ENCODE measurements at regions not wholly inside any gene's neighbourhood (a gene's known extent, or its start where the extent isn't known, plus 50 kb on each side); places are given as distances from the start of the nearest gene placed in this dataset.

GRCh38 chr18:60163622-60164021, 209.0 kb downstream of the MC4R start:
- no peak overlapping the region for H4K91ac ChIP-seq (replicated peaks; ENCODE audit: insufficient read length, low read length)
- no peak overlapping the region for H3K18ac ChIP-seq (ENCODE audit: extremely low read depth, low read length)
- H3K4ac ChIP-seq (replicated peaks; ENCODE audit: insufficient read length, low read depth, low read length): no peak overlapping the region
- H3K23ac ChIP-seq (ENCODE audit: insufficient read length): no peak overlapping the region
- H3K23me2 ChIP-seq (ENCODE audit: low read depth, low read length): peaks cover 2% of the 10 kb centered on the region; the same call in 1 of the 2 replicates
- no peak overlapping the region for H3K9ac ChIP-seq (replicated peaks in 1 of 4; ENCODE audit: extremely low read depth in 1 of 4, low read depth in 3 of 4, low read length in 3 of 4)
- no peaks in the 10 kb centered on the region for H3K9me3 ChIP-seq (ENCODE audit: insufficient read depth in 2 of 2, low read depth in 1 of 2, low read length in 1 of 2)
- H3K79me2 ChIP-seq (ENCODE audit: control insufficient read depth in 1 of 2, insufficient read depth in 2 of 2, low read length in 2 of 2): no peaks in the 10 kb centered on the region
- DNase-seq (ENCODE audit: low read depth in 1 of 2, low spot score in 2 of 2): no peak
- no peak for FAIRE-seq
- H2AFZ ChIP-seq (ENCODE audit: low read length): no peak overlapping the region
- no peak overlapping the region for H3K4me3 ChIP-seq (ENCODE audit: extremely low read depth in 1 of 4, insufficient read depth in 2 of 4, low read depth in 3 of 4, low read length in 4 of 4)
- no peak overlapping the region for H3K27ac ChIP-seq (ENCODE audit: low read depth, low read length)
- H3K36me3 ChIP-seq (ENCODE audit: control insufficient read depth in 2 of 4, insufficient read depth in 4 of 4, low read length in 3 of 4): no peaks in the 10 kb centered on the region
- no peaks in the 10 kb centered on the region for H4K20me1 ChIP-seq (replicated peaks in 1 of 2; ENCODE audit: control insufficient read depth in 1 of 2, insufficient read depth in 2 of 2, low read length in 2 of 2)
- 91% methylated on average over 5 of the region's 5 CpGs; no CpG with 5 or more reads in 1 of the 2 experiments for WGBS, 2 experiments (ENCODE audit: extremely low coverage in 1 of 2, insufficient coverage in 1 of 2, insufficient read length in 1 of 2, insufficient replicate concordance in 2 of 2, low coverage in 1 of 2, low lambda C conversion rate in 2 of 2, missing lambda C conversion rate in 1 of 2)
- H2BK12ac ChIP-seq (ENCODE audit: low read depth, low read length): no peak overlapping the region
- H3K4me2 ChIP-seq (ENCODE audit: insufficient read depth in 1 of 2, low read depth in 2 of 2, low read length in 2 of 2): no peak overlapping the region
- H3K79me1 ChIP-seq (ENCODE audit: low read depth, low read length): no peaks in the 10 kb centered on the region
- H2AK5ac ChIP-seq (ENCODE audit: low read depth, low read length): no peak overlapping the region
- no peak overlapping the region for H4K5ac ChIP-seq (ENCODE audit: insufficient read length, low read depth, low read length)
- ChIA-PET CTCF (ENCODE audit: partially characterized antibody) (interaction anchor here (0.6 to 1.5 kb wide), 3 partner anchors 24 to 447 kb away, joined by 3 to 4 read pairs (median 3); no protein-coding TSS in a partner anchor), POLR2A (ENCODE audit: partially characterized antibody) (no interaction called here)
- no peak overlapping the region for H2BK15ac ChIP-seq (ENCODE audit: low read length)
- H3K14ac ChIP-seq (ENCODE audit: insufficient read length): no peak overlapping the region
- no peak overlapping the region for H4K8ac ChIP-seq (ENCODE audit: extremely low read depth, insufficient read depth, low read length)
- H3K56ac ChIP-seq (replicated peaks; ENCODE audit: insufficient read length, low read depth, low read length): no peak overlapping the region
- H2BK20ac ChIP-seq (ENCODE audit: low read length): no peak overlapping the region
- H2BK5ac ChIP-seq (ENCODE audit: low read depth, low read length): no peak overlapping the region
- H2BK120ac ChIP-seq (replicated peaks; ENCODE audit: low read depth, low read length): no peak overlapping the region
- H3K4me1 ChIP-seq (replicated peaks in 1 of 4; ENCODE audit: control insufficient read depth in 3 of 4, insufficient read depth in 4 of 4, low read length in 3 of 4): no peaks in the 10 kb centered on the region
- H3K27me3 ChIP-seq (replicated peaks in 1 of 4; ENCODE audit: control insufficient read depth in 3 of 4, extremely low read depth in 1 of 4, insufficient read depth in 3 of 4, low read length in 3 of 4): no peaks in the 10 kb centered on the region
- TF ChIP-seq SIX5 (IDR thresholded peaks at IDR 0.05; ENCODE audit: low read depth, low read length): no peak
- no peak for TF ChIP-seq EP300 (IDR thresholded peaks at IDR 0.05; ENCODE audit: borderline replicate concordance in 1 of 2, low read depth in 2 of 2, low read length in 2 of 2)
- no peak for TF ChIP-seq TBP (IDR thresholded peaks at IDR 0.05; ENCODE audit: low read depth, low read length)
- no peak for TF ChIP-seq NANOG (IDR thresholded peaks at IDR 0.05; ENCODE audit: insufficient read depth, low read depth, low read length, poor library complexity, severe bottlenecking)
- TF ChIP-seq SP4 (IDR thresholded peaks at IDR 0.05; ENCODE audit: low read length): no peak
- TF ChIP-seq TAF7 (optimal IDR thresholded peaks at IDR 0.05; ENCODE audit: borderline replicate concordance, low read depth, low read length): no peak
- TF ChIP-seq KDM1A (IDR thresholded peaks at IDR 0.05; ENCODE audit: borderline replicate concordance, low read length): no peak
- TF ChIP-seq CTBP2 (IDR thresholded peaks at IDR 0.05; ENCODE audit: borderline replicate concordance, insufficient read depth, insufficient read length, low read length): no peak
- no peak for TF ChIP-seq CTCF (IDR thresholded peaks at IDR 0.05; ENCODE audit: control extremely low read depth in 1 of 3, insufficient read depth in 1 of 3, low read depth in 1 of 3, low read length in 3 of 3)
- no peak for TF ChIP-seq ZNF274 (IDR thresholded peaks at IDR 0.05; ENCODE audit: borderline replicate concordance, extremely low read depth, low read length)
- no peak for TF ChIP-seq RXRA (IDR thresholded peaks at IDR 0.05; ENCODE audit: insufficient read depth, low read depth, low read length)
- TF ChIP-seq CBX8 (IDR thresholded peaks at IDR 0.05; ENCODE audit: borderline replicate concordance, low read depth, low read length): no peak

Measured in H1 (cell line).